LNCAP (cell line): ENCODE measurements at regions not wholly inside any gene's neighbourhood (a gene's known extent, or its start where the extent isn't known, plus 50 kb on each side); places are given as distances from the start of the nearest gene placed in this dataset.

Experiments used
- CTCF ChIP-seq: fragments of 450-650 bp; IDR thresholded peaks from 2 replicates; pipeline ENCODE4 v1.5.1; 2017; ENCODE audit warnings: mild to moderate bottlenecking

GRCh38 chr3:56919137-56919796 is 117.5 kb upstream of the ARHGEF3 start:
- no peak for TF ChIP-seq CTCF

GRCh38 chr3:56918111-56918568 is 116.4 kb upstream of the ARHGEF3 start:
- no peak for TF ChIP-seq CTCF

- TF ChIP-seq CTCF = no peak
These were observed 115.8 kb upstream of the ARHGEF3 start for GRCh38 chr3:56917361-56918110.

GRCh38 chr3:56916716-56917360 is 115.1 kb upstream of the ARHGEF3 start:
- TF ChIP-seq CTCF = no peak

GRCh38 chr3:56915966-56916586 is 114.3 kb upstream of the ARHGEF3 start:
- TF ChIP-seq CTCF = no peak

- no peak for TF ChIP-seq CTCF
These were observed 112.9 kb upstream of the ARHGEF3 start for GRCh38 chr3:56914646-56915045.

- no peak for TF ChIP-seq CTCF
These were observed 109.6 kb upstream of the ARHGEF3 start for GRCh38 chr3:56911363-56911762.
